SK-N-SH (cell line): ENCODE measurements at regions not wholly inside any gene's neighbourhood (a gene's known extent, or its start where the extent isn't known, plus 50 kb on each side); places are given as distances from the start of the nearest gene placed in this dataset.

ENCODE experiments used
- CTCF ChIP-seq: fragments of 200-600 bp; sonication (generic); IDR thresholded peaks from 2 replicates; pipeline ENCODE4 v1.6.1; 2017; ENCODE audit warnings: antibody characterized with exemption, mild to moderate bottlenecking, moderate library complexity
- EP300 ChIP-seq, 2 experiments: IDR thresholded peaks; 2 replicates each; pipeline versions ENCODE4 v1.4.0 to v1.6.1; 2012; ENCODE audit warnings: borderline replicate concordance in 1 of 2, low read depth in 1 of 2, low read length in 1 of 2
- FOSL2 ChIP-seq: IDR thresholded peaks from 2 replicates; pipeline ENCODE4 v1.4.0; 2012; ENCODE audit warnings: low read depth, mild to moderate bottlenecking, moderate library complexity, borderline replicate concordance
- FOXM1 ChIP-seq: IDR thresholded peaks from 2 replicates; pipeline ENCODE4 v1.4.0; 2012; ENCODE audit warnings: low read depth, mild to moderate bottlenecking
- GABPA ChIP-seq: IDR thresholded peaks from 2 replicates; pipeline ENCODE4 v1.4.0; 2012; ENCODE audit warnings: low read depth, mild to moderate bottlenecking
- IRF3 ChIP-seq: fragments of 150-350 bp; IDR thresholded peaks from 2 replicates; pipeline ENCODE4 v1.6.1; 2016; ENCODE audit warnings: mild to moderate bottlenecking, low read depth, low read length
- JUND ChIP-seq: IDR thresholded peaks from 2 replicates; pipeline ENCODE4 v1.4.0; 2012
- RCOR1 ChIP-seq: fragments of 150-350 bp; IDR thresholded peaks from 2 replicates; pipeline ENCODE4 v1.6.1; 2017; ENCODE audit warnings: antibody characterized with exemption, low read length
- RFX5 ChIP-seq: IDR thresholded peaks from 2 replicates; pipeline ENCODE4 v1.6.1; 2012; ENCODE audit warnings: mild to moderate bottlenecking, improper control_type of control experiment, low read length
- TAF1 ChIP-seq: IDR thresholded peaks from 2 replicates; pipeline ENCODE4 v1.6.1; 2012; ENCODE audit warnings: low read depth, mild to moderate bottlenecking, low read length, moderate library complexity, borderline replicate concordance
- TCF12 ChIP-seq: IDR thresholded peaks from 2 replicates; pipeline ENCODE4 v1.4.0; 2012
- USF2 ChIP-seq: fragments of 150-350 bp; IDR thresholded peaks from 2 replicates; pipeline ENCODE4 v1.6.1; 2017; ENCODE audit warnings: antibody characterized with exemption, low read length, low read depth, borderline replicate concordance
- YY1 ChIP-seq: IDR thresholded peaks from 2 replicates; pipeline ENCODE4 v1.4.0; 2012; ENCODE audit warnings: low read depth, mild to moderate bottlenecking

GRCh38 chr5:168031614-168032013, 259.8 kb upstream of the WWC1 start:
- TF ChIP-seq IRF3 (no peak), CTCF (no peak), RCOR1 (no peak), USF2 (no peak), JUND (no peak), FOSL2 (no peak), TCF12 (no peak), GABPA (no peak), RFX5 (no peak), EP300 (IDR thresholded peaks at IDR 0.05; ENCODE audit: borderline replicate concordance in 1 of 2, low read depth in 1 of 2, low read length in 1 of 2) (no peak), FOXM1 (no peak), TAF1 (no peak), YY1 (no peak)
